Astrocyte (in vitro differentiated cells and primary cell): ENCODE measurements at regions not wholly inside any gene's neighbourhood (a gene's known extent, or its start where the extent isn't known, plus 50 kb on each side); places are given as distances from the start of the nearest gene placed in this dataset.

ENCODE experiments used
- CTCF ChIP-seq: IDR thresholded peaks from 2 replicates; pipeline ENCODE4 v1.5.1; 2011; ENCODE audit warnings: low read depth, mild to moderate bottlenecking, inconsistent platforms, low read length, moderate library complexity; ENCODE audit not compliant: insufficient read depth
- EZH2 ChIP-seq: IDR thresholded peaks from 2 replicates; pipeline ENCODE4 v1.6.1; 2012; ENCODE audit warnings: mild to moderate bottlenecking, low read length, inconsistent platforms; ENCODE audit not compliant: insufficient read depth

- TF ChIP-seq EZH2 (no peak), CTCF (no peak)
Observed at GRCh38 chr2:11024687-11025086, 113.0 kb downstream of the KCNF1 start.
